ENCODE measurements at regions not wholly inside any gene's neighbourhood (a gene's known extent, or its start where the extent isn't known, plus 50 kb on each side); places are given as distances from the start of the nearest gene placed in this dataset.
A peak's percentile ranks its signal among the peaks of the same experiment; 100 is the strongest.

DNA sequence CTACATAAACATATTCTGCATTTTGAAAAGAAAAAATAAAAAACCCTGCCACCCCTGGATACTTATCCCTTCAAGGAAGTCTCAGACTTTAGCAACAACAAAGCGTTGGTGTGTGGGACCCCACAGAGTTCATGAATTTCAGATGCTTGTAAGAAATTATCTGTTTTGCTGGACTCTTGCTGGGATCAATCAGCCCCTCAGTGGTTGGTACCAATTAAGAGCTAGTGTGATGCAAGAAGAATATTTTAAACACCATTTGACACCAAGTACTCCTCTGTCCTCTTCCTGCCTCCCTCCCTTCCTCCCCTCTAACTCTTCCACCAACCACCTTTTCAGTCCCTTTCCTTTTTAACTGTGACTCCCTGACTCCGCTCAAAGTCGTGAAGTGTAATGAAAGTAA, 51.5 kb downstream of the SST start:
- DNase-seq, result no peak

DNA sequence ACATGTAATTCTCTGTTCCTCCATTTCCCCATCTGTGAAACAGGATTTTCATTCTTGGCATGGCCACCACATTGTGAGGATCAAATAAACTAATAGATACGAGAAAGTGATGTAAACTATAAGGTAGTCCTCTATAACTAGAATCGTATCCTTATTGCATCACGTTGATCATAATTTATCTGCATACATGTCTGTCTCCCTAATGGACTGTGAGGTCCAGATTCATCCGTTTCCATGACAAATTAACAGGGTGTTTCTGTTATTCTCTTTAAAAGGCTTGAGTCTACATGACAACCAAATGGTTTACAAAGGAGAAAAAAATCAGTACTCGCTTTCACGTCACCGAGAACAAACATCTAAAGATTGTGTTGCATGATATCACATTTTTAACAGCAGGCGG, 53.0 kb downstream of the SST start:
- no peak for DNase-seq

DNA sequence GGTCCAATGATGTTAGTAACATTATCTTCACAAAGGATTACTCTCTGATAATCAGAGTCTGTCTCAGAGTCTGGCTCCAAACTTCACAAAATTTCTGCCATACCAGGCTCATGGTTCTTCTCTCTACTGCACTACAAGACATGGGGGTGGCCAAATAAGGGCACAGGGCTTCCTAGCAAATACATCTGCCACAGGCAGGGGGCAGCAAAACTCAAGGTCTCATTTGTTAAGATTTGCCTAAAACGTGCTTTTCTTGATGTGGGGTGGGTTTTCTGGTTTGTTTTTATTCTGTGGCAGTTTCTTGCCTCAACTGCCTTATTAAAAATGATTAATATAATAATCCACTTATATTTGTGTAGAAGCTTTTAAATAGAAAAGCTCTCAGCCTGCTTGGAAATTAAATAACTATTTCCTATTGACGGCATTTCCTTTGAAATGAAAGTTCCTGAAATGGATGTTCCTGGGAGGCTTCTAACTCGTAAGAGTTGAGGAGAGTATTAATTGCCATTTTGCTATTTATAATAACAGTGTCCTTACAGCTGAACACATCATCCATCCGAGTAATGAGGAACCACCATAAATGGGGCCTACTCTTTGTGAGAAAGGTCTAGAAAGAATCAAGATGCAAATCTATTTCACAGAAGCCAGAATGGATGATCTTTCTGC, 53.8 kb downstream of the SST start:
- DNase-seq, result peak in 1 of 2 donors; percentile 8

GRCh38 chr3:187615630-187616029, 54.6 kb downstream of the SST start:
- no peak for DNase-seq

DNA sequence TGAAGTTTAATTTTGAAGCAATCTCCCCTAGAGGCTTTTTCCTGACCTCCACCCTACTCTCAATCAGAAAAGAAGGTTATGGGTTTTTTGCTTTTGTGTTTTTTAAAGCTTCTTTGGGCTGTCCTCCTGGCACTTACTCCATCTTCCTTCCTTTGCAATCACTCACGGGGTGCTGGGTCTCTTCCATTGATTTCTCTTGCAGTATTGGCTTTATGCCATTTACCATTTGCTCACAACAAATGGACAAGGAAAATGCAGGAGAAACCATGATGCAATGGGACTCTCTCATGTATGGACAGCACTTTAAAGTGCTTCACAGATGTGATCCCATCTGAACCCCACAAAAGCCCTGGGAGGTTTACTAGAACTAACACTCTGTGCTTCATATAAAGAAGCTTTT, 57.5 kb downstream of the SST start:
- no peak for DNase-seq

DNA sequence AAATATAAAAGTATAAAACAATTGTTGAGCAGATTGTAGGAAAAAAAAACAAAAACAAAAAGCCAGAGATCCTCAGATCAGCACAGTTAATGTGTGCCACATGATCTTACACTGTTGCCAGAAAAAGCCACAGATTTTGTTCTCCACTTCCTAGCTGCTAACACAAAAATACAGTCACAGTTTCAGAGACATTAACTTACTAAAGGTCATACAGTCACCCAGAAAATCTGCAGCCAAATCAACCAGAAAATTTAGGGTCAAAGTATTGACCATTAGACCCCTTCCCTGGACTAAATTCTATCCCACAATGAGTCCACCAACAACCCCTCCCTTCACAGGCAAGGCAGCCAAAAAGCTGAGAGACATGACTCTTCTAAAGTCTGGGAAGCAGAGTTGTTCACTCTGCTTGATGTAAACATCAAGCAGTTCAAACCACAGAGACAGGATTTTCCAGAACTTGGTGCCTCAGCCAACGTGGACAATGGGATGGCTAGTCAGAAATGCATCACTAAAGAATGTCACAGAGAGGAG, 59.1 kb downstream of the SST start:
- DNase-seq, result no peak

GRCh38 chr3:187594272-187594671, 75.9 kb downstream of the SST start:
- no peak for DNase-seq

DNA sequence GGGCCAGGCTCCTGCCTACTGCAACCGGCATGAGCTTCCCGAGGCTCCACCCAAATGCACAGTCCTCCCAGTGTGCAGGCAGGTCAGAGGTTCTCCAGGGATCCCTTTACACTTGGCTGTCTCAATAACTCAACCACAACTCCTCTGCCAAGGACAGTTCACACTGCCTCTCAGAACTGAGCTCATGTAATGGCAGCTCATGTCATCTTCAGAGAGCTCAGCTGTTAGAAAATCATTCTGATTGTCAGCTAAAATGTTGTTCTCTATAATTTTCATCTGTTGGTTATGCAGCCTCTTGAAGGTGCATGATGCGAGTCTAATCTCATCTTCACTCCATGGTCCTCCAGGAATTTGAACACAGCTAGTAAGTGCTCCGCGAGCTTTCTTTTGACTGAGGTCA, 76.7 kb downstream of the SST start:
- no peak for DNase-seq

DNA sequence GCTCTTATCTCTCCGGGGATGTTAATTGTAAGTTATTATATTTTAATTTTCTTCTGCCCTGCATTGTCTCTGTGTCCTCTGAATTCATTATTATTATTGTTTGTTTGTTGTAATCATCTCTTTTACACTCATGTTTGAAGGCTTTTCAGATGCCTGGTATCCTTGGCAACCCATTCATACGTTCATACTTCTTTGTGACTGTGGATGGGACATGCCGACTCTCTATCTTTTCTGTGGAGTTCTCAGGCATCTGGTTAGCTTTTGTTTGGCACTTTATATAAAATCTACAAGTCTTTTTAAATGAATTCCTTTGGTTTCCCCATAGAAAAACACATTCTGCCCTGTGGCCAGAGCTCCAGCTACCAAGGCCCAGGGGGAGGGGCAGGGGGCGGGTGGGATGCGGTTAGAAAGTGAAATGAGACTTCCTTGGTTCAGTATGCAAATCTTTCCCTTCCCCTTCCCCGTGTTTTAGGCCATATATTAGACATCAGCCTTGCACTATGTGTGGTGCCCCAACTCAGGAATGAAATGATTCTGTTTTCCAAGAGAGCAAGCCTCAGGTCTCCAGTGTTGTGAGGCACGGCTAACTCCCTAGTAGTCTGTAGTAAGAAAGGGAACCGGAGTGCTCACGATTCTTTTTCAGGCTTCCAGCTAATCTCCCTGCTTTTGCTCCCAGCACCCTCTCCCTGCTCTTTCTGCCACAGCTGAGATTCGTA, 79.2 kb downstream of the SST start:
- no peak for DNase-seq

- DNase-seq, result no peak
These were observed 83.1 kb downstream of the SST start for GRCh38 chr3:187587076-187587475.

- DNase-seq, result no peak
These were observed 84.0 kb downstream of the SST start for GRCh38 chr3:187586226-187586625.

DNA sequence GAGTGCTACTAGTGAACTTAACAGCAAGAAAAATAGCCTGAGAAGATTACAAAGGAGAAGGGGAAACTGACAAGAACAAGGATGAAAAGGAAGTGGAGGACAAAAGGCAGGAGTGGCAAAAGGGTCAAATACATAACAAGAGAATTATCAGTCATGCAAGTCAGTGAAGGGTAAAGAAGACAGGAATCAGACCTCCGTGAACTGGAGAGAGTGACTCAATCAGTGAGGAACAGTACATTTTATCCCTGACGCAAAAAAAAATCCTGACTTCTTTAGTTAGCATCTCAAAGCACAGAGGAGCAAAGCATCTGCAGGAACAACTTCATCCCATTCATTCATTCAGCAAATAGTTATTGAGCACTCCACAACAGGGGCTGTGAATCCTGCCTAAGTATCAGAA, 97.8 kb downstream of the SST start:
- DNase-seq, result no peak

DNA sequence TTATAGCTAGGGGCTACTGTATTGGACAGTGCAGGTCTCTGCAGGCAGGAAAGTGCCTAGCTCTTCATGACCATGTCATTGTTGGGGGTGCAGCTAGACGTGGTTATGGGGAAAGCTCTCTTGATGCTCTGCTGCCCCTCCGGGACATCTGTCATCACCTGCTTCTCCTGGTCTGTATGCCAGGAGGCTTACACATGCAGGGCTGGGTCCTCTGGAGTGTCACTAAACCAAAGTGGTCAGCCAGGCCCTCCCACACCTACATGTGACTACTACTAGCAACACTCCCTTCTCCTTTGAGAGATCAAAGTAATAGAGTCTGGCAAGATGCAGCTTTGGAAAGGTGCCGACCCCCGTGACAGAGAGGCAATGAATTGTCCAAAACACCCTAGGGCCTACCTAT, 98.5 kb downstream of the SST start:
- DNase-seq, result no peak

DNA sequence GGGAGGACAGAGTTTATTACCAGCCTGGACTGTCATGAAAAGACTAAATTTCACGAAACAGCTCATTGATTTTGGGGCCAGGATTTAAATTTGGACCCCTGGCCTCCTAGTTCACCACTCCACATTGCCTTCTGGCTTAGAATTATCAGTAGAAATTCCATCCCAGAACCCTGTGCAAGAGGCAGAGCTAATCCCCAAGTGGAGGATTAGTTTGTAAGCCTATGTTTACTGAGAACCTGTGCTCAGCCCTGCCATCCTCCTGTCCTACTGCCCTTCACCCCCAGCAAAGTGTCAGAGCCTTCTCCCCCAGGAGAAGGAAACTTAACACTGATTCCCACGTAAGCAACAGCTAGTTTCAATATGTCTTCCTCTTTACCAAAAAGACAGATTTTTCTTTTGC, 99.4 kb downstream of the SST start:
- no peak for DNase-seq

- DNase-seq, result no peak
These were observed 102.0 kb downstream of the SST start for GRCh38 chr3:187568171-187568570.

DNA sequence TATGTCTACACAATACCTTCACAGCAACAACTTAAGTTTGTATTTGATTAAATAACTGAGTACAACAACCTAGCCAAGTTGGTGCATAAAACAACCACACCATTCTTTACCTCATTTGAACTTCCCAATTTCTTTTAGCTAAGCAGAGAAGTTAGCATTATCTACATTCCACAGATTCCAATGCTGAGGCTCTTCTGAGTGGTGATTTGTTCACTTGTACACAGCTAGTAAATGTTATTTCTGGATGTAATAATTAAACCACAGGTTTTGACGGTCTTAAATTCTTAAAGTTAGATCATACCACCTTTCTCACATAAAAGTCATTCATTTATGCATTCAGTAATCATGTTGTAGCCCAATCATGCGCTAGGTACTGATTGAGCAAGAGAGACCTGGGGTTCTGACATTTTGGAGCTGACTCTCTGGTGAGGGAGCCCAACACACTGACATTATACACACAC, 102.5 kb downstream of the SST start:
- no peak for DNase-seq

GRCh38 chr3:187567021-187567420, 103.2 kb downstream of the SST start:
- no peak for DNase-seq

- DNase-seq, result no peak
These were observed 104.5 kb downstream of the SST start for GRCh38 chr3:187565701-187566100.

- no peak for DNase-seq
These were observed 111.2 kb downstream of the SST start for GRCh38 chr3:187558990-187559389.

DNA sequence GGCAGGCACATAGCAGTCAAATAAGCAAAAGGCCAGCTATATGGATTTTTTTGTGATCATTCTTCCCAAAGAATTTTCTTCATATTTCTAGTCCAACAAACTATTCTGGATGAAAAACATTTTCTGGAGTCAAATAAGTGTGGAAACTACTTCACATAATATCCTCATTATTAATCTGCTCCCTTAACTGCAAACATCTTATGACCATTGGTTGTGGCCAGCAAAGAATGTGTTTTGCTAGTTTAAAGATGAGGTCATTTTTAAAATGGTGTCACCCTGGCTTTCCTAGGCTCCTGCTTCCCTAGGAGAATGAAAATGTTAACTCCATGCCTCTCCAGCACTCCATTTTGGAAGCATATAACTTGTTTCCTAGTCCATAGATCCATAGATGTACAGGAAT, 118.8 kb downstream of the SST start:
- DNase-seq, result no peak

DNA sequence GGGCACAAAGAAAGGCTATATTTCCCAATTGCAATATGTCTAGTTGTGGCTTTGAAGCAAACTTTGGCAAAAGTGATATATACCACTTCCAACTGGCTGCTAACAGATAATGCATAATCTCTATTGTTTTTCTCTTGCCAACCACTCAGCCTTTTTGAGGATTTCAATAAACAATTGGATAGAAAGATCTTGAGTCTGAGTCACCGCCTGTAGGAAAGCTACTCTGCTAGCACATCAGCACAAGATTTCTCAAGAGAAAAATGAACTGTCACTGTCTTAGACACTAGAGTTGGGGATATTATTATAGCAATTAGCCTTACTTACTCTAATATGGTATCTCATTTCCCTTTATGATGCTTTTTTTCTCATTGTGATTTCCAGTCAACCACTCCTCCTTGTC, 119.7 kb downstream of the SST start:
- DNase-seq, result no peak

- DNase-seq, result no peak
These were observed 124.8 kb downstream of the SST start for GRCh38 chr3:187545366-187545765.

DNA sequence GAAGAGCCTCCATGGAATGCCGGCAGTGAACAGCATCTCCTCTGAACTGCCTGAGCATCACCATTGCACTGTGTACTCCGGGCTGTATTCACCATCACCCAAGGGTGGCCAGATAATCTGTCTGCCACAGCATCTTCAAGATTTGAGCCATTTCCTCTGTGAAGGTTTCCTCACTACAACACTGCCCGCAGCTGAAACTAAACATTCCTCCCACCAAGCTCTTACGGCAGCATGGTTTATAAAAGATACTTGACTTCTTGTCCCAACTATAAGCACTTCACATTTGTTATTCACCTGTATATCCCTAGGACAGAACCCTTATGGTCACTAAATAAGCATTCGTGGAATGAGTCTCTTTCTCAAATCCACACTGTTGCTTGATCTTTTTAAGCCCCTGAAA, 125.9 kb downstream of the SST start:
- DNase-seq, result no peak

DNA sequence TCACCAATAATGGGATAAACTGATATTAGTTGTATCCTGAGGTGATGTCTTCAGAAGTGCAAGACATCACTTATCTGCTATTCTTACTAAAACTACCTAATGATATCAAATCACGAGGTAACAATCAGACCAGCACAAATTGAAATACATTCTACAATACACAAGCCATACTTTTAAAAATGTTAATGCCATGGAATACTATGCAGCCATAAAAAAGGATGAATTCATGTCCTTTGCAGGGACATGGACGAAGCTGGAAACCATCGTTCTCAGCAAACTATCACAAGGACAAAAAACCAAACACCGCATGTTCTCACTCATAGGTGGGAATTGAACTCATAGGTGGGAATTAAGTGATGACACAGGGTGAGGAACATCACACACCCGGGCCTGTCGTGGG, 129.3 kb downstream of the SST start:
- no peak for DNase-seq

Data from right lung (tissue), 2 donors.